Right lobe of liver (tissue), 4 donors: ENCODE measurements at regions not wholly inside any gene's neighbourhood (a gene's known extent, or its start where the extent isn't known, plus 50 kb on each side); places are given as distances from the start of the nearest gene placed in this dataset.

Experiments used
- POLR2A ChIP-seq: fragments of 450-650 bp; IDR thresholded peaks from one replicate; pipeline ENCODE4 v1.6.1; 2017; ENCODE audit warnings: antibody characterized with exemption, mild to moderate bottlenecking
- TF ChIP-seq, protein P1 (sequence below), 4 donors: fragments of 200-600 bp in 3 of 4; fragments of 450-650 bp in 1 of 4; IDR thresholded peaks; one replicate each; pipeline versions ENCODE4 v1.5.1 to v1.8.0; 2016 to 2022; ENCODE audit warnings: antibody characterized with exemption in 4 of 4, mild to moderate bottlenecking in 2 of 4
- donor health status: DM: no; HTN: no; CAD: no.
- donor health status: DM: no; HTN: no; CAD: no.
- donor health status: DM: no; HTN: yes; CAD: no.

DNA sequence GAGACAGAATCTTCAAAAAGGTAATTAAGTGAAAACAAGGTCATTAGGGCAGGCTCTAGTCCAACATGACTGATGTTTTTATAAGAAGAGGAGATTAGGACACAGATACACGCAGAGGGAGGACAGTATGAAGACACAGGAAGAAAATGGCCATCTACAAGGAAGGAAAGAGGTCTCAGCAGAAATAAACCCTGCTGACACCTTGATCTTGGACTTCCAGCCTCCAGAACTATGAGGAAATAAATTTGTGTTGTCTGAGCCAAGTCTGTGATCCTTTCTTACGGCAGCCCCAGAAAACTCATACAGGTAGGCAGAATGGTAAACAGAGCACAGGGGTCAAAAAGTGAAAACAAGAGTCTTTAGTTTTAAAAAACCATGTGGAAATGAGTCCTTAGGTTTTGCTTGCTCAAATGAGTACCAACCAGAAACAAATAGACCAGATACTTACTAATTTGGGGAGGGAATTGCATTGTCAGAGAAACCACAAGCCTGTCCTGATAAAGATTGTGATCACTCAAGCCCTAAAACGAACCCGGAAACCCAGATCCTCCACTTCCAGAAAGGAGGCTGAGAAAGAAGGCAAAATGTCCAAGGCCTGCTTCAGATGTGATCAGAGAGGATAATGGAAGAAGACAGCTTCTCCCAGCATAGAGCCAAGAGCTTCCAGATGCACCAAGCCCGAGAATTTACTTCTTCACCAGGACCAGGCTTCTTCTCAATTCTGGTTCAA, 93.9 kb downstream of the DUSP6 start:
- TF ChIP-seq, protein P1, sequence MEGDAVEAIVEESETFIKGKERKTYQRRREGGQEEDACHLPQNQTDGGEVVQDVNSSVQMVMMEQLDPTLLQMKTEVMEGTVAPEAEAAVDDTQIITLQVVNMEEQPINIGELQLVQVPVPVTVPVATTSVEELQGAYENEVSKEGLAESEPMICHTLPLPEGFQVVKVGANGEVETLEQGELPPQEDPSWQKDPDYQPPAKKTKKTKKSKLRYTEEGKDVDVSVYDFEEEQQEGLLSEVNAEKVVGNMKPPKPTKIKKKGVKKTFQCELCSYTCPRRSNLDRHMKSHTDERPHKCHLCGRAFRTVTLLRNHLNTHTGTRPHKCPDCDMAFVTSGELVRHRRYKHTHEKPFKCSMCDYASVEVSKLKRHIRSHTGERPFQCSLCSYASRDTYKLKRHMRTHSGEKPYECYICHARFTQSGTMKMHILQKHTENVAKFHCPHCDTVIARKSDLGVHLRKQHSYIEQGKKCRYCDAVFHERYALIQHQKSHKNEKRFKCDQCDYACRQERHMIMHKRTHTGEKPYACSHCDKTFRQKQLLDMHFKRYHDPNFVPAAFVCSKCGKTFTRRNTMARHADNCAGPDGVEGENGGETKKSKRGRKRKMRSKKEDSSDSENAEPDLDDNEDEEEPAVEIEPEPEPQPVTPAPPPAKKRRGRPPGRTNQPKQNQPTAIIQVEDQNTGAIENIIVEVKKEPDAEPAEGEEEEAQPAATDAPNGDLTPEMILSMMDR (IDR thresholded peaks at IDR 0.05): no peak
- TF ChIP-seq POLR2A: no peak
